Mesendoderm (in vitro differentiated cells): ENCODE measurements at regions not wholly inside any gene's neighbourhood (a gene's known extent, or its start where the extent isn't known, plus 50 kb on each side); places are given as distances from the start of the nearest gene placed in this dataset.

Experiments used
- DNase-seq: peaks from one replicate; pipeline ENCODE4 v3.0.0; 2013
- H2AK5ac ChIP-seq: 2 replicates; pipeline ENCODE4 v1.6.1; 2013; ENCODE audit warnings: low read length, inconsistent platforms
- H2BK120ac ChIP-seq: 2 replicates; pipeline ENCODE4 v1.6.1; 2013; ENCODE audit warnings: low read depth, mild to moderate bottlenecking, low read length, moderate library complexity, mixed read lengths
- H2BK15ac ChIP-seq: replicated peaks from 2 replicates; pipeline ENCODE4 v1.6.1; 2013; ENCODE audit warnings: low read depth, mild to moderate bottlenecking, moderate library complexity
- H2BK5ac ChIP-seq: 2 replicates; pipeline ENCODE4 v1.6.1; 2013; ENCODE audit warnings: low read length, inconsistent platforms
- H3K18ac ChIP-seq: 2 replicates; pipeline ENCODE4 v1.6.1; 2013; ENCODE audit warnings: mild to moderate bottlenecking, low read length, mixed read lengths
- H3K23ac ChIP-seq: one replicate; pipeline ENCODE4 v1.6.1; 2013; ENCODE audit warnings: low read length
- H3K27ac ChIP-seq: 2 replicates; pipeline ENCODE4 v1.5.1; 2013; ENCODE audit warnings: low read depth, mild to moderate bottlenecking, inconsistent platforms, low read length, moderate library complexity
- H3K27me3 ChIP-seq: 2 replicates; pipeline ENCODE4 v1.6.1; 2013; ENCODE audit warnings: low read length, control low read depth, mild to moderate bottlenecking, inconsistent platforms; ENCODE audit not compliant: insufficient read depth, poor library complexity
- H3K36me3 ChIP-seq: 2 replicates; pipeline ENCODE4 v1.6.1; 2013; ENCODE audit warnings: low read length, inconsistent platforms; ENCODE audit not compliant: control insufficient read depth, insufficient read depth
- H3K4ac ChIP-seq: one replicate; pipeline ENCODE4 v1.6.1; 2013; ENCODE audit warnings: low read depth, mild to moderate bottlenecking, low read length, moderate library complexity
- H3K4me1 ChIP-seq: 2 replicates; pipeline ENCODE4 v1.6.1; 2013; ENCODE audit warnings: low read depth, low read length, inconsistent platforms; ENCODE audit not compliant: control insufficient read depth
- H3K4me2 ChIP-seq: 2 replicates; pipeline ENCODE4 v1.6.1; 2013; ENCODE audit warnings: low read length
- H3K4me3 ChIP-seq: 2 replicates; pipeline ENCODE4 v1.5.1; 2013; ENCODE audit warnings: mild to moderate bottlenecking, low read length
- H3K56ac ChIP-seq: one replicate; pipeline ENCODE4 v1.6.1; 2013; ENCODE audit warnings: low read length
- H3K79me1 ChIP-seq: 2 replicates; pipeline ENCODE4 v1.6.1; 2013; ENCODE audit warnings: low read length, inconsistent platforms
- H3K79me2 ChIP-seq: 2 replicates; pipeline ENCODE4 v1.6.1; 2013; ENCODE audit warnings: mild to moderate bottlenecking, low read length; ENCODE audit not compliant: control insufficient read depth, insufficient read depth
- H3K9ac ChIP-seq: 2 replicates; pipeline ENCODE4 v1.6.1; 2013; ENCODE audit warnings: low read length, inconsistent platforms
- H4K5ac ChIP-seq: one replicate; pipeline ENCODE4 v1.6.1; 2013; ENCODE audit warnings: low read length
- H4K8ac ChIP-seq: one replicate; pipeline ENCODE4 v1.6.1; 2013; ENCODE audit warnings: low read depth, mild to moderate bottlenecking, control low read depth, low read length, moderate library complexity
- WGBS: extraction: QIAGEN DNeasy Blood & Tissue Kit; methylation state at CpG from one replicate; pipeline ENCODE4 v1.1.7; 2013; ENCODE audit warnings: low lambda C conversion rate, missing lambda C conversion rate; ENCODE audit not compliant: insufficient coverage; ENCODE audit errors: extremely low coverage; 5-methylcytosine and 5-hydroxymethylcytosine counted together

DNA sequence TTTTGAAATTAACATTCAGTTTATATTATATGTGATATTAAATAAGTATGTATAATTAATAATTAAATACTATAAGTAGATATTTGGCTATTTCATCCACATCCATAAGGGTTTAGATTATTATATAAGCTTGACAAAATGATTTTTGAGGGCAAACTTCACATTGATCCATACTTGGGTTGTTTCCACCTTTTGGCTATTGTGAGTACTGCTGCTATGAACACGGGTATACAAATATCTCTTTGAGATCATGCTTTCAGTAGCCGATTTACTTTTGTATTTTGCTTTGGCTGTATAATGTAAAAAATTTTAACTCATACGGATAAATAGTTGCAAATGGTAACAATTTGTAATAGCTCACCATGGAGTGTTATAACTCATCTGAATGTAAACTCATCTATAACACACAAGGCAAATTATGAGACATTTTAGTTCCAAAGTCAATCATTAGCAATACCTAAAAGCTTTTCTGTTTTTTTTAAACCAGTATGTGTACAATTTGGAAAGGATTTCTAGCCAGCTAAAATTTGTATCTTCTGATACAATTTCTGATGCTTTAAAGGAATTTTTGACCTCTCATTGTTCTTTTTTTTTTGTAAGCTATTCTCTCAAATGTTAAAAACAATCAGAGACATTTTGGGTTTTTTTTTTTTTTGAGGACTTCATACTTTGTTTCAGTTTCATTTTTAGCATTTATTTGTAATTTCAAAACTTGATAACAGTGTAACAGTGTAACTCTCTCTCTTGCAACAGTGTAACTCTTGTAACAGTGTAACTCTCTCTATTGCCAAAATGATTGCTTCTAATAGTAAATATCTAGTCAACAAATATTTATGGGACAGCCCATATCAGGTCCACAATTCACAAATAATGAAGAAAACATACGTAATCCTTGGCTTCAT lies 51.8 kb upstream of the ARX start:
- no peak overlapping the region for H3K9ac ChIP-seq
- H2AK5ac ChIP-seq: no peak overlapping the region
- H2BK5ac ChIP-seq: no peak overlapping the region
- H4K5ac ChIP-seq: no peak overlapping the region
- no peak overlapping the region for H3K4me2 ChIP-seq
- no peaks in the 10 kb centered on the region for H3K27me3 ChIP-seq
- no peak overlapping the region for H3K4ac ChIP-seq
- H3K27ac ChIP-seq: no peak overlapping the region
- H2BK15ac ChIP-seq: no peak overlapping the region
- no peak for DNase-seq
- H3K4me3 ChIP-seq: no peak overlapping the region
- no peak overlapping the region for H4K8ac ChIP-seq
- H3K56ac ChIP-seq: no peak overlapping the region
- no CpG with 5 or more reads among the region's 4 CpGs for WGBS
- no peaks in the 10 kb centered on the region for H3K79me2 ChIP-seq
- H3K4me1 ChIP-seq: no peaks in the 10 kb centered on the region
- H2BK120ac ChIP-seq: no peak overlapping the region
- no peaks in the 10 kb centered on the region for H3K79me1 ChIP-seq
- no peak overlapping the region for H3K18ac ChIP-seq
- no peak overlapping the region for H3K23ac ChIP-seq
- H3K36me3 ChIP-seq: no peaks in the 10 kb centered on the region

DNA sequence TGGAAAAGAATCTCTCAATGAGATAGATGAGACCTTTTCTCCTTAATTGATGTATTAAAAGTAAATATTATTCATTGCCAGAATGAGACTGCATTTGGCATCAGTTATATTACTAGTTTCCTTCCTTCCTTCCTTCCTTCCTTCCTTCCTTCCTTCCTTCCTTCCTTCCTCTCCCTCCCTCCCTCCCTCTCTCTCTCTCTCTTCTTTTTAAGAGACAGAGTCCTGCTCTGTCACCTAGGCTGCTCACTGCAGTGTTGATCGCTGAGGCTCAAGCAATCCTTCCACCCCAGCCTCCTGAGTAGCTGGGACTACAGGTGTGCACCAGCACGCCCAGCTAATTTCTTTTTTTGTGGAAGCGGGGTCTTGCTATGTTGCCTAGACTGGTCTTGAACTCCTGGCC lies 50.4 kb upstream of the ARX start:
- Histone ChIP-seq H2BK120ac (no peak overlapping the region), H3K27ac (no peak overlapping the region), H3K4me1 (no peaks in the 10 kb centered on the region), H2BK15ac (no peak overlapping the region), H3K18ac (no peak overlapping the region), H3K4ac (no peak overlapping the region), H3K56ac (no peak overlapping the region), H3K27me3 (no peaks in the 10 kb centered on the region), H3K23ac (no peak overlapping the region), H2BK5ac (no peak overlapping the region), H3K79me1 (no peaks in the 10 kb centered on the region), H3K9ac (no peak overlapping the region), H3K36me3 (no peaks in the 10 kb centered on the region), H3K4me2 (no peak overlapping the region), H3K79me2 (no peaks in the 10 kb centered on the region), H3K4me3 (no peak overlapping the region), H4K8ac (no peak overlapping the region), H2AK5ac (no peak overlapping the region), H4K5ac (no peak overlapping the region)
- DNase-seq: no peak
- WGBS: no CpG with 5 or more reads among the region's 3 CpGs
